ENCODE measurements at regions not wholly inside any gene's neighbourhood (a gene's known extent, or its start where the extent isn't known, plus 50 kb on each side); places are given as distances from the start of the nearest gene placed in this dataset.

GRCh38 chr1:168795681-168796080 is 66.7 kb upstream of the DPT start:
- Histone ChIP-seq H3K4me3 (ENCODE audit: low read depth, low read length, poor library complexity, severe bottlenecking) (no peak overlapping the region), H3K36me3 (ENCODE audit: insufficient read depth, low read length) (no peaks in the 10 kb centered on the region), H3K4me1 (ENCODE audit: insufficient read depth, low read length, poor library complexity, severe bottlenecking) (no peaks in the 10 kb centered on the region), H3K4me2 (ENCODE audit: low read length) (no peak overlapping the region), H3K9me2 (ENCODE audit: insufficient read depth, low read length) (no peaks in the 10 kb centered on the region), H2AFZ (ENCODE audit: low read length) (no peak overlapping the region), H4K20me1 (ENCODE audit: insufficient read depth, low read length) (no peaks in the 10 kb centered on the region), H3K9me3 (ENCODE audit: low read length) (no peaks in the 10 kb centered on the region), H3K27ac (ENCODE audit: low read depth, low read length, poor library complexity, severe bottlenecking) (no peak overlapping the region), H3K79me2 (ENCODE audit: insufficient read depth, low read depth, low read length) (no peaks in the 10 kb centered on the region)
- ChIA-PET CTCF (ENCODE audit: unreplicated experiment) (no interaction called here), POLR2A (no interaction called here)
- BruUV-seq (replicated peaks), result no TSS peak
- intact Hi-C loops (cut with micrococcal nuclease; ENCODE audit: unreplicated experiment), result no loop called here
- no peak for DNase-seq (ENCODE audit: low spot score)
- TF ChIP-seq CTCF (conservative IDR thresholded peaks at IDR 0.05; ENCODE audit: low read length), result no peak

GRCh38 chr1:168799927-168800605 is 71.1 kb upstream of the DPT start:
- no TSS peak for BruUV-seq (replicated peaks)
- Histone ChIP-seq H3K36me3 (ENCODE audit: insufficient read depth, low read length) (no peaks in the 10 kb centered on the region), H3K79me2 (ENCODE audit: insufficient read depth, low read depth, low read length) (no peaks in the 10 kb centered on the region), H2AFZ (ENCODE audit: low read length) (no peak overlapping the region), H3K4me1 (ENCODE audit: insufficient read depth, low read length, poor library complexity, severe bottlenecking) (no peaks in the 10 kb centered on the region), H3K9me3 (ENCODE audit: low read length) (no peaks in the 10 kb centered on the region), H3K27ac (ENCODE audit: low read depth, low read length, poor library complexity, severe bottlenecking) (no peak overlapping the region), H3K9me2 (ENCODE audit: insufficient read depth, low read length) (no peaks in the 10 kb centered on the region), H3K4me2 (ENCODE audit: low read length) (no peak overlapping the region), H3K4me3 (ENCODE audit: low read depth, low read length, poor library complexity, severe bottlenecking) (no peak overlapping the region), H4K20me1 (ENCODE audit: insufficient read depth, low read length) (no peaks in the 10 kb centered on the region)
- POLR2A ChIA-PET, result interaction anchor here (0.6 kb wide), 1 partner anchor 1342 kb away, joined by 3 read pairs; no protein-coding TSS in a partner anchor
- CTCF ChIA-PET (ENCODE audit: unreplicated experiment), result no interaction called here
- no peak for DNase-seq (ENCODE audit: low spot score)
- no peak for TF ChIP-seq EZH2phosphoT487 (IDR thresholded peaks at IDR 0.05; ENCODE audit: borderline replicate concordance, low read depth, low read length)
- TF ChIP-seq CTCF (conservative IDR thresholded peaks at IDR 0.05; ENCODE audit: low read length), result no peak
- intact Hi-C loops (cut with micrococcal nuclease; ENCODE audit: unreplicated experiment), result no loop called here

- DNase-seq (ENCODE audit: low spot score), result no peak
- H4K20me1 ChIP-seq (ENCODE audit: insufficient read depth, low read length), result no peaks in the 10 kb centered on the region
- no peaks in the 10 kb centered on the region for H3K79me2 ChIP-seq (ENCODE audit: insufficient read depth, low read depth, low read length)
- intact Hi-C loops (cut with micrococcal nuclease; ENCODE audit: unreplicated experiment), result no loop called here
- POLR2A ChIA-PET, result no interaction called here
- H3K4me1 ChIP-seq (ENCODE audit: insufficient read depth, low read length, poor library complexity, severe bottlenecking), result no peaks in the 10 kb centered on the region
- H2AFZ ChIP-seq (ENCODE audit: low read length), result no peak overlapping the region
- no peak overlapping the region for H3K27ac ChIP-seq (ENCODE audit: low read depth, low read length, poor library complexity, severe bottlenecking)
- no peaks in the 10 kb centered on the region for H3K36me3 ChIP-seq (ENCODE audit: insufficient read depth, low read length)
- H3K9me2 ChIP-seq (ENCODE audit: insufficient read depth, low read length), result no peaks in the 10 kb centered on the region
- H3K4me2 ChIP-seq (ENCODE audit: low read length), result no peak overlapping the region
- CTCF ChIA-PET (ENCODE audit: unreplicated experiment), result no interaction called here
- no peak overlapping the region for H3K4me3 ChIP-seq (ENCODE audit: low read depth, low read length, poor library complexity, severe bottlenecking)
- no TSS peak for BruUV-seq (replicated peaks)
- no peaks in the 10 kb centered on the region for H3K9me3 ChIP-seq (ENCODE audit: low read length)
- TF ChIP-seq EZH2phosphoT487 (IDR thresholded peaks at IDR 0.05; ENCODE audit: borderline replicate concordance, low read depth, low read length), result no peak
- TF ChIP-seq CTCF (conservative IDR thresholded peaks at IDR 0.05; ENCODE audit: low read length), result no peak
Observed at GRCh38 chr1:168801032-168801745, 72.2 kb upstream of the DPT start.
